B cell (primary cell): ENCODE measurements at regions not wholly inside any gene's neighbourhood (a gene's known extent, or its start where the extent isn't known, plus 50 kb on each side); places are given as distances from the start of the nearest gene placed in this dataset.

Experiments
- ATAC-seq: fragments of 200-7000 bp; cut with Tn5 transposase; one replicate; pipeline ENCODE4 v1.10.0; 2021; ENCODE audit warnings: low read depth, mild to moderate bottlenecking, moderate number of reproducible peaks, moderate library complexity
- CTCF ChIA-PET: fragments of 350-600 bp; sonication (Branson Sonifier 250); formaldehyde crosslinking; loops from one replicate; lab custom pipeline; 2021; ENCODE audit warnings: antibody characterized with exemption, inconsistent platforms; lab: Charles Lee
- POLR2A ChIA-PET: fragments of 350-600 bp; sonication (Branson Sonifier 250); formaldehyde crosslinking; loops from one replicate; lab custom pipeline; 2021; ENCODE audit warnings: antibody characterized with exemption; lab: Charles Lee
- DNase-seq: peaks from one replicate; pipeline ENCODE4 v3.0.0; 2013
- H2AFZ ChIP-seq: 2 replicates; pipeline ENCODE4 v1.6.1; 2012; ENCODE audit warnings: mild to moderate bottlenecking, low read depth, low read length; ENCODE audit not compliant: insufficient read depth, poor library complexity, severe bottlenecking
- H3K27ac ChIP-seq, 2 donors: 1 replicate in 1 of 2; 2 replicates in 1 of 2; pipeline ENCODE4 v1.5.1; 2012 to 2013; ENCODE audit warnings: low read length in 2 of 2, mild to moderate bottlenecking in 2 of 2, moderate library complexity in 1 of 2
- H3K27me3 ChIP-seq, 4 experiments: fragments of 200-600 bp in 1 of 4; sonication (generic) in 1 of 4; replicated peaks in 1 of 4; 1 replicate in 2 of 4; 2 replicates in 2 of 4; pipeline versions ENCODE4 v1.6.1 to v1.7.0; 2013 to 2016; ENCODE audit warnings: low read length in 3 of 4, mild to moderate bottlenecking in 2 of 4, mixed read lengths in 1 of 4, moderate library complexity in 1 of 4; ENCODE audit not compliant: insufficient read depth in 4 of 4, control insufficient read depth in 3 of 4; ENCODE audit errors: control extremely low read depth in 1 of 4
- H3K36me3 ChIP-seq, 2 experiments: replicated peaks in 1 of 2; 1 replicate in 1 of 2; 2 replicates in 1 of 2; pipeline versions ENCODE4 v1.6.1 to v1.7.1; 2013; ENCODE audit warnings: low read length in 1 of 2; ENCODE audit not compliant: insufficient read depth in 2 of 2, control insufficient read depth in 1 of 2; ENCODE audit errors: control extremely low read depth in 1 of 2, extremely low read depth in 1 of 2
- H3K4me1 ChIP-seq, 2 donors: fragments of 200-600 bp in 1 of 2; sonication (generic) in 1 of 2; 1 replicate in 1 of 2; 2 replicates in 1 of 2; pipeline versions ENCODE4 v1.5.1 to v1.6.1; 2013 to 2017; ENCODE audit warnings: low read length in 2 of 2; ENCODE audit not compliant: control insufficient read depth in 2 of 2, insufficient read depth in 2 of 2
- H3K4me2 ChIP-seq: replicated peaks from 2 replicates; pipeline ENCODE3; 2012; ENCODE audit warnings: mild to moderate bottlenecking, low read depth, low read length; ENCODE audit not compliant: poor library complexity, severe bottlenecking
- H3K4me3 ChIP-seq, 5 experiments: fragments of 200-600 bp in 1 of 5; sonication (generic) in 1 of 5; 1 replicate in 3 of 5; 2 replicates in 2 of 5; pipeline versions ENCODE4 v1.5.1 to v1.7.0; 2011 to 2016; ENCODE audit warnings: low read length in 4 of 5, mild to moderate bottlenecking in 4 of 5, low read depth in 2 of 5, control low read depth in 1 of 5, moderate library complexity in 1 of 5; ENCODE audit not compliant: insufficient read depth in 1 of 5; ENCODE audit errors: control extremely low read depth in 1 of 5, extremely low read depth in 1 of 5
- H3K79me2 ChIP-seq: fragments of 200-600 bp; sonication (generic); one replicate; pipeline ENCODE4 v1.6.0; 2016; ENCODE audit warnings: low read length; ENCODE audit not compliant: control insufficient read depth, insufficient read depth
- H3K9ac ChIP-seq: fragments of 200-600 bp; sonication (generic); 2 replicates; pipeline ENCODE4 v1.6.1; 2017; ENCODE audit warnings: mild to moderate bottlenecking, low read length, moderate library complexity
- H3K9me3 ChIP-seq, 3 donors: one replicate each; pipeline versions ENCODE4 v1.6.1 to v1.7.1; 2013; ENCODE audit warnings: low read length in 2 of 3; ENCODE audit not compliant: control insufficient read depth in 2 of 3, insufficient read depth in 1 of 3; ENCODE audit errors: control extremely low read depth in 1 of 3
- H4K20me1 ChIP-seq: 2 replicates; pipeline ENCODE4 v1.6.0; 2012; ENCODE audit warnings: mild to moderate bottlenecking, low read length; ENCODE audit not compliant: insufficient read depth, control insufficient read depth, poor library complexity, severe bottlenecking
- H3K27ac Mint-ChIP-seq: one replicate; pipeline ENCODE4 v1.8.0; 2021; ENCODE audit warnings: mixed read lengths
- H3K27me3 Mint-ChIP-seq: one replicate; pipeline ENCODE4 v1.8.0; 2021; ENCODE audit warnings: mixed read lengths
- H3K4me1 Mint-ChIP-seq: one replicate; pipeline ENCODE4 v1.8.0; 2021; ENCODE audit warnings: mixed read lengths
- H3K4me3 Mint-ChIP-seq: one replicate; pipeline ENCODE4 v1.8.0; 2021; ENCODE audit warnings: mixed read lengths
- H3K9me3 Mint-ChIP-seq: one replicate; pipeline ENCODE4 v1.8.0; 2022; ENCODE audit warnings: mixed read lengths; ENCODE audit not compliant: insufficient read depth
- EZH2 ChIP-seq: IDR thresholded peaks from 2 replicates; pipeline ENCODE4 v1.6.1; 2012; ENCODE audit warnings: borderline replicate concordance, low read depth, mild to moderate bottlenecking, moderate library complexity, low read length; ENCODE audit not compliant: insufficient read depth, poor library complexity, severe bottlenecking
- WGBS: methylation state at CpG from one replicate; pipeline ENCODE4 v1.1.5; 2013; ENCODE audit warnings: missing lambda C conversion rate; ENCODE audit not compliant: insufficient coverage; 5-methylcytosine and 5-hydroxymethylcytosine counted together
- intact Hi-C: fragments of 100-400 bp; cut with micrococcal nuclease; formaldehyde crosslinking; loops from one replicate; pipeline ENCODE4 v1.10.0; 2022
- TF ChIP-seq, protein P1 (sequence below): fragments of 200-600 bp; IDR thresholded peaks from one replicate; pipeline ENCODE4 v1.8.0; 2022; ENCODE audit warnings: antibody characterized with exemption, mild to moderate bottlenecking

DNA sequence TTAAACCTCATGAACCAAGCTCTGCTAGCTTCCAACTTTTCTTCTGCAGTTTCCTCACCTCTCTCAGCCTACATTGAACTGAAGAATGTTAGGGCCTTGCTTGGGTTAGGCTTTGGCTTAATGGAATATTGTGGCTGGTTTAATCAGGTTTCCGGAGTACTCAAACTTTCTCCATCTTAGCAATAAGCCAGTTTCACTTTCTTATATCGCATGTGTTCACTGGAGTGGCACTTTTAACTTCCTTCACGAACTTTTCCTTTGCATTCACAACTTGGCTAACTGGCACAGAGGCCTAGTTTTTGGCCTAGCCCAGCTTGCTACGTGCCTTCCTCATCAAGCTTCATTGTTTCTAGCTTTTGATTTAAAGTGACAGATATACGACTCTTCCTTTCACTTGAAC lies 81.0 kb upstream of the MAST4 start:
- ATAC-seq, result peak; percentile 60
- Histone ChIP-seq H3K9me3 (peaks cover 1 to 4% (median 2%) of the 10 kb centered on the region in 3 donors), H4K20me1 (no peaks in the 10 kb centered on the region), H3K27ac (peak overlapping the region; percentile 82 to 83), H3K27me3 (no peaks in the 10 kb centered on the region), H2AFZ (peak overlapping the region; percentile 74), H3K4me1 (peaks cover 51 to 53% of the 10 kb centered on the region in 2 donors), H3K4me2 (peak overlapping the region; percentile 62), H3K9ac (peak overlapping the region; percentile 54), H3K79me2 (no peaks in the 10 kb centered on the region), H3K36me3 (no peaks in the 10 kb centered on the region), H3K4me3 (peak overlapping the region in 1 of 5 experiments; percentile 43)
- DNase-seq, result peak; percentile 77
- no peak for TF ChIP-seq EZH2
- TF ChIP-seq, protein P1, sequence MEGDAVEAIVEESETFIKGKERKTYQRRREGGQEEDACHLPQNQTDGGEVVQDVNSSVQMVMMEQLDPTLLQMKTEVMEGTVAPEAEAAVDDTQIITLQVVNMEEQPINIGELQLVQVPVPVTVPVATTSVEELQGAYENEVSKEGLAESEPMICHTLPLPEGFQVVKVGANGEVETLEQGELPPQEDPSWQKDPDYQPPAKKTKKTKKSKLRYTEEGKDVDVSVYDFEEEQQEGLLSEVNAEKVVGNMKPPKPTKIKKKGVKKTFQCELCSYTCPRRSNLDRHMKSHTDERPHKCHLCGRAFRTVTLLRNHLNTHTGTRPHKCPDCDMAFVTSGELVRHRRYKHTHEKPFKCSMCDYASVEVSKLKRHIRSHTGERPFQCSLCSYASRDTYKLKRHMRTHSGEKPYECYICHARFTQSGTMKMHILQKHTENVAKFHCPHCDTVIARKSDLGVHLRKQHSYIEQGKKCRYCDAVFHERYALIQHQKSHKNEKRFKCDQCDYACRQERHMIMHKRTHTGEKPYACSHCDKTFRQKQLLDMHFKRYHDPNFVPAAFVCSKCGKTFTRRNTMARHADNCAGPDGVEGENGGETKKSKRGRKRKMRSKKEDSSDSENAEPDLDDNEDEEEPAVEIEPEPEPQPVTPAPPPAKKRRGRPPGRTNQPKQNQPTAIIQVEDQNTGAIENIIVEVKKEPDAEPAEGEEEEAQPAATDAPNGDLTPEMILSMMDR, result no peak
- intact Hi-C loops, result loop anchor here (1.0 to 10.0 kb wide), 4 partner anchors 39 to 790 kb away; partner anchors contain the start of genes MAST4, NLN, SGTB and SREK1
- Mint-ChIP-seq H3K27ac (peak overlapping the region; percentile 96), H3K4me1 (peaks cover 56% of the 10 kb centered on the region), H3K4me3 (peak overlapping the region; percentile 78), H3K9me3 (peaks cover 6% of the 10 kb centered on the region), H3K27me3 (no peaks in the 10 kb centered on the region)
- CTCF ChIA-PET, result interaction anchor here (0.6 to 1.5 kb wide), 5 partner anchors 9 to 1012 kb away, joined by 3 to 5 read pairs (median 4); no protein-coding TSS in a partner anchor
- POLR2A ChIA-PET, result interaction anchor here (1.4 kb wide), 1 partner anchor 16 kb away, joined by 4 read pairs; no protein-coding TSS in a partner anchor
- 9% methylated on average over 3 of the region's 5 CpGs for WGBS

DNA sequence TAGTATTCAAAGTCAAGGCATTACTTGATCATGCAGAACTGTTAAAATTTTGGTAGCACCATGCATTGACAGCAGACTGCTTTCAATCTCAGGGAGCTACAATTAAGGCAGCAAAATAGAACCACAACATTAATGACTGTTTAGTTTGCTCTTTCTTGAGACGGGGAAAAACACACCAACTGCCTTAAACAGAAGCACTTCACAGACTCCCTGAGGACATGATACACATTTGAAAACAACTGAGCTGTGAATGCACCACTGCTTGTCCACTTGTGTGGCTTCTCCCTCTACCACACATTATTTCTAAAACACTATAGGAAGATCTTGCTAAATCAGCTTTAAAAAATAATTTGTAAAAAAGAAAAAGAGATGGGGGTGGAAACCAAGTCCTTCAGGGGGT lies 79.6 kb upstream of the MAST4 start:
- Histone ChIP-seq H3K4me2 (peak overlapping the region; percentile 62), H3K27ac (peak overlapping the region in 1 of 2 donors; percentile 82), H3K36me3 (no peaks in the 10 kb centered on the region), H3K27me3 (no peaks in the 10 kb centered on the region), H4K20me1 (no peaks in the 10 kb centered on the region), H2AFZ (peak overlapping the region; percentile 62), H3K4me1 (peaks cover 51 to 53% of the 10 kb centered on the region in 2 donors), H3K9ac (no peak overlapping the region), H3K9me3 (peaks cover 0 to 6% (median 2%) of the 10 kb centered on the region in 3 donors), H3K4me3 (no peak overlapping the region), H3K79me2 (no peaks in the 10 kb centered on the region)
- ChIA-PET POLR2A (interaction anchor here (0.6 to 0.9 kb wide), 2 partner anchors 24 to 38 kb away, joined by 3 to 6 read pairs; no protein-coding TSS in a partner anchor), CTCF (interaction anchor here (0.6 to 2.3 kb wide), 3 partner anchors 13 to 344 kb away, joined by 3 to 7 read pairs (median 3); no protein-coding TSS in a partner anchor)
- Mint-ChIP-seq H3K27ac (peak overlapping the region; percentile 73), H3K9me3 (peaks cover 7% of the 10 kb centered on the region), H3K27me3 (no peaks in the 10 kb centered on the region), H3K4me3 (peak overlapping the region; percentile 69), H3K4me1 (peaks cover 56% of the 10 kb centered on the region)
- DNase-seq (peak; percentile 22), ATAC-seq (peak; percentile 39)
- intact Hi-C loops, result loop anchor here (10.0 kb wide), 2 partner anchors 372 to 792 kb away; partner anchors contain the start of genes NLN, SGTB and SREK1
- no peak for TF ChIP-seq EZH2
- TF ChIP-seq, protein P1, result no peak
- 0% methylated on average over 1 of the region's 1 CpG for WGBS
